ENCODE measurements at regions not wholly inside any gene's neighbourhood (a gene's known extent, or its start where the extent isn't known, plus 50 kb on each side); places are given as distances from the start of the nearest gene placed in this dataset.
"Not testable (repeated sequence)": the region's sequence is repeated elsewhere in the genome, so short reads cannot be mapped to it uniquely, and the experiment has no call there.

DNA sequence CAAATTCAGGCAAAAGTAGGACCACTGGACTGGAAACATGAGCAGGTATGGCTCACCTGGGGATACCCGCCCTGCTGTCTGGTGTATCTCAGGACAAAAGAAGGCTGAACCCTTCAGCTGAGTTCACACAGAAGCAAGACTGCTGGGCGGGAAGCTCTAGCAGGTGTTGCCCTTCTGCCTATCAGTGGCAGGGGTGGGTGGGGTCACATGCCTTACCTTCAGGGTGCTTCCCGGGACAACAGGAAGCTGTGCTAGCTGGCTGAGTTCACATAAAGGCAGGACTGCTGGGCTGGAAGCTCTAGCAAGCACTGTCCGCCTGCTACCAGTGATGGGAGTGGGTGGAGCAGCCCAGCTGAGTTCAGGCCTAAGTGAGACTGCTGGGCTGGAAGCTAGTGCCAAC, 498.8 kb upstream of the ZNF608 start:
- TF ChIP-seq, protein P1, sequence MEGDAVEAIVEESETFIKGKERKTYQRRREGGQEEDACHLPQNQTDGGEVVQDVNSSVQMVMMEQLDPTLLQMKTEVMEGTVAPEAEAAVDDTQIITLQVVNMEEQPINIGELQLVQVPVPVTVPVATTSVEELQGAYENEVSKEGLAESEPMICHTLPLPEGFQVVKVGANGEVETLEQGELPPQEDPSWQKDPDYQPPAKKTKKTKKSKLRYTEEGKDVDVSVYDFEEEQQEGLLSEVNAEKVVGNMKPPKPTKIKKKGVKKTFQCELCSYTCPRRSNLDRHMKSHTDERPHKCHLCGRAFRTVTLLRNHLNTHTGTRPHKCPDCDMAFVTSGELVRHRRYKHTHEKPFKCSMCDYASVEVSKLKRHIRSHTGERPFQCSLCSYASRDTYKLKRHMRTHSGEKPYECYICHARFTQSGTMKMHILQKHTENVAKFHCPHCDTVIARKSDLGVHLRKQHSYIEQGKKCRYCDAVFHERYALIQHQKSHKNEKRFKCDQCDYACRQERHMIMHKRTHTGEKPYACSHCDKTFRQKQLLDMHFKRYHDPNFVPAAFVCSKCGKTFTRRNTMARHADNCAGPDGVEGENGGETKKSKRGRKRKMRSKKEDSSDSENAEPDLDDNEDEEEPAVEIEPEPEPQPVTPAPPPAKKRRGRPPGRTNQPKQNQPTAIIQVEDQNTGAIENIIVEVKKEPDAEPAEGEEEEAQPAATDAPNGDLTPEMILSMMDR (IDR thresholded peaks at IDR 0.05; ENCODE audit: borderline replicate concordance), result no peak
- Histone ChIP-seq H3K4me3 (no peak overlapping the region), H3K27ac (replicated peaks) (no peak overlapping the region), H3K36me3 (no peaks in the 10 kb centered on the region), H3K9me3 (replicated peaks) (peaks cover 7% of the 10 kb centered on the region), H3K27me3 (ENCODE audit: low read depth) (no peaks in the 10 kb centered on the region), H3K4me1 (peaks cover 5% of the 10 kb centered on the region)
- intact Hi-C loops (cut with micrococcal nuclease), result no loop called here
- no peak for DNase-seq

DNA sequence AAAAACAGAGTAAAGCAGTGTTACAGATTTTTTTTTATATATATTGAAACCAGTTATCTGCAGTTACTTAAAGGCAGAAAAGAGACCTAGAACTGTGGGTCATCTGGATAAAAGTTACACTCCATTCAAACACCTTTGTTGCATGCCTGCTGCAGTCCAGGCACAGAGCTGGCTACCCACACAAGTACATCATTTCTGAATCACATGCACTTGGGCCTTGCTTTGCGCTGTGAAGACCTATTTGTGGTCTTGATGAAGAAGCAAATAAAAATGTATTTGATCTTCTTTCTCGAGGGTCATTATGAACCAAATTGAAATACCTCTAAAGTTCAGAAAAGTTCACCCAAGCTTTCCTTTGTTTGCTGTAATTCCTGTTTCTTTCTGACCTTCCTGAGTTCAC, 503.0 kb upstream of the ZNF608 start:
- Histone ChIP-seq H3K4me1 (peaks cover 5% of the 10 kb centered on the region), H3K9me3 (replicated peaks) (peaks cover 16% of the 10 kb centered on the region), H3K36me3 (no peaks in the 10 kb centered on the region), H3K4me3 (no peak overlapping the region), H3K27ac (replicated peaks) (no peak overlapping the region), H3K27me3 (ENCODE audit: low read depth) (no peaks in the 10 kb centered on the region)
- TF ChIP-seq, protein P1 (IDR thresholded peaks at IDR 0.05; ENCODE audit: borderline replicate concordance), result no peak
- no peak for DNase-seq
- intact Hi-C loops (cut with micrococcal nuclease), result no loop called here

DNA sequence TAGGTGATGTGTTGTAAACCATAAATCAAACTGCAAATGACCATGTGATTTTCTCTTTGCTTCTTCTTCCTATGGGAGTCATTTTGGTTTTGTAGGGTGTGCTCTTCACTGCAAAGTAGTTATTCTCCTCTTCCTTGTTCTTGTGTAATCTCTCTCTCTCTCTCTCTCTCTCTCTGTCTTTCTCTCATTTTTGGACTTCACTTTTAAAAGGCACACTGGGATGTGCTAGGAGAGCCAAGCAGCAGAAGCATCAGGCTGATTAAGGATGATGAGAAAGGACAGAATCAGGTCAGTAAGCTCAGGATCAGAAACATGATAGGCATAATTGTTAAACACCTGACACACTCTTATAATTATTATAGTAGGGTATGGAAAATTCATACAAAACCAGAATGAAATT, 505.3 kb upstream of the ZNF608 start:
- no peak for DNase-seq
- H3K4me3 ChIP-seq, result no peak overlapping the region
- H3K9me3 ChIP-seq (replicated peaks), result peaks cover 22% of the 10 kb centered on the region
- intact Hi-C loops (cut with micrococcal nuclease), result no loop called here
- H3K27me3 ChIP-seq (ENCODE audit: low read depth), result no peaks in the 10 kb centered on the region
- TF ChIP-seq, protein P1 (IDR thresholded peaks at IDR 0.05; ENCODE audit: borderline replicate concordance), result no peak
- no peak overlapping the region for H3K27ac ChIP-seq (replicated peaks)
- peaks cover 5% of the 10 kb centered on the region for H3K4me1 ChIP-seq
- H3K36me3 ChIP-seq, result no peaks in the 10 kb centered on the region

DNA sequence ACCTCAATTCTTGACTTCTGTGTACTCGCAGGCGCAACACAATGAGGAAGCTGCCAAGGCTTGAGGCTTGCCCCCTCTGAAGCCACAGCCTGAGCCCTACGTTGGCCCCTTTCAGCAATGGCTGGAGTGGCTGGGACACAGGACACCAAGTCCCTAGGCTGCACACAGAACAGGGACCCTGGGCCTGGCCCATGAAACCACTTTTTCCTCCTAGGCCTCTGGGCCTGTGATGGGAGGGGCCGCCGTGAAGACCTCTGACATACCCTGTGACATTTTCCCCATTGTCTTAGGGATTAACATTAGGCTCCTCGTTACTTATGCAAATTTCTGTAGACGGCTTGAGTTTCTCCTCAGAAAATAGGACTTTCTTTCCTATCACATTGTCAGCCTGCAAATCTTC, 507.2 kb upstream of the ZNF608 start:
- Histone ChIP-seq H3K4me1 (peaks cover 16% of the 10 kb centered on the region), H3K9me3 (replicated peaks) (peaks cover 15% of the 10 kb centered on the region)
- H3K27me3 ChIP-seq (ENCODE audit: low read depth); H3K27ac ChIP-seq (replicated peaks); DNase-seq; H3K36me3 ChIP-seq; intact Hi-C loops (cut with micrococcal nuclease); H3K4me3 ChIP-seq: not testable (repeated sequence)

DNA sequence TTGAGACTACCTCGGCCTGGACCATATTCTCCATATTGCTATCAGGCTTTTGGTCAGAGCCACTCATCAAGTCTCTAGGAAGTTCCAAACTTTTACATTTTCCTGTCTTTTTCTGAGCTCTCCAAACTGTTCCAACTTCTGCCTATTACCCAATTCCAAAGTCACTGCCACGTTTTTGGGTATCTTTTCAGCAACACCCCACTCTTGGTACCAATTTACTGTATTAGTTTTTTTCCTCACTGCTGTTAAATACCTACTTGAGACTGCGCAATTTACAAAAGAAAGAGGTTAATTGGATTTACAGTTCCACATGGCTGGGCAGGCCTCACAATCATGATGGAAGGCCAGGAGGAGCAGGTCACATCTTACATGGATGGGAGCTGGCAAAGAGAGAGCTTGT, 507.8 kb upstream of the ZNF608 start:
- peaks cover 12% of the 10 kb centered on the region for H3K4me1 ChIP-seq
- no peak for DNase-seq
- H3K27ac ChIP-seq (replicated peaks), result no peak overlapping the region
- TF ChIP-seq, protein P1 (IDR thresholded peaks at IDR 0.05; ENCODE audit: borderline replicate concordance), result no peak
- no peaks in the 10 kb centered on the region for H3K27me3 ChIP-seq (ENCODE audit: low read depth)
- no peaks in the 10 kb centered on the region for H3K36me3 ChIP-seq
- H3K4me3 ChIP-seq, result no peak overlapping the region
- peaks cover 15% of the 10 kb centered on the region for H3K9me3 ChIP-seq (replicated peaks)
- intact Hi-C loops (cut with micrococcal nuclease), result no loop called here

DNA sequence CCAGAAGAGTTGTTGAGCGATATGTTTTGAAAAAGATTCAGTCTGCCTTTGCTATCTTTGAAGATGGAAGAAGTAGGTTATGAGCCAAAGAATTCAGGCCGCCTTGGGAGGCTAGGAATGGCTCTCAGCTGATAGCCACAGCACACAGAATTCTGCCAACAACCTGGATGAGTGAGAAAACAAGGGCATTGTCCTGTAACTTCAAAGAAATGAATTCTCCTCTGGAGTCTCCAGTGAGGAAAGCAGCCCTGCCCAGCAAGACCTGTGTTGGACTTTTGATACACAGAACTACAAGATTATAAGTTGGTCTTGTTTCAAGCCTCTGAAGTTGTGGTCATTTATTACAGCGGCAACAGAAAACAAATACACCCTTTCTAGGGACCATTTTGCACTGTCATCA, 509.9 kb upstream of the ZNF608 start:
- no peak overlapping the region for H3K4me3 ChIP-seq
- no peak for DNase-seq

More for the DNA sequence above, 509.9 kb upstream of the ZNF608 start:
- Histone ChIP-seq H3K27ac (replicated peaks) (no peak overlapping the region), H3K36me3 (no peaks in the 10 kb centered on the region), H3K4me1 (peaks cover 11% of the 10 kb centered on the region), H3K9me3 (replicated peaks) (peaks cover 23% of the 10 kb centered on the region), H3K27me3 (ENCODE audit: low read depth) (no peaks in the 10 kb centered on the region)
- TF ChIP-seq, protein P1 (IDR thresholded peaks at IDR 0.05; ENCODE audit: borderline replicate concordance), result no peak
- intact Hi-C loops (cut with micrococcal nuclease), result no loop called here

All from left ventricle myocardium inferior (tissue), 1 donor.